ENCODE measurements at regions not wholly inside any gene's neighbourhood (a gene's known extent, or its start where the extent isn't known, plus 50 kb on each side); places are given as distances from the start of the nearest gene placed in this dataset.

- no peak for DNase-seq (ENCODE audit: low spot score)
Observed at GRCh38 chr7:155216475-155217272, 81.0 kb upstream of the INSIG1 start.

GRCh38 chr7:155217634-155218033 lies 80.0 kb upstream of the INSIG1 start:
- no peak for DNase-seq (ENCODE audit: low spot score)

- no peak for DNase-seq (ENCODE audit: low spot score)
Observed at GRCh38 chr7:155218276-155219153, 79.2 kb upstream of the INSIG1 start.

- no peak for DNase-seq (ENCODE audit: low spot score)
Observed at GRCh38 chr7:155219154-155219531, 78.5 kb upstream of the INSIG1 start.

GRCh38 chr7:155219947-155220769 lies 77.5 kb upstream of the INSIG1 start:
- no peak for DNase-seq (ENCODE audit: low spot score)

- no peak for DNase-seq (ENCODE audit: low spot score)
Observed at GRCh38 chr7:155220903-155221302, 76.8 kb upstream of the INSIG1 start.

GRCh38 chr7:155221547-155221946 lies 76.1 kb upstream of the INSIG1 start:
- no peak for DNase-seq (ENCODE audit: low spot score)

GRCh38 chr7:155222061-155222460 lies 75.6 kb upstream of the INSIG1 start:
- no peak for DNase-seq (ENCODE audit: low spot score)

GRCh38 chr7:155222573-155222972 lies 75.1 kb upstream of the INSIG1 start:
- no peak for DNase-seq (ENCODE audit: low spot score)

- no peak for DNase-seq (ENCODE audit: low spot score)
Observed at GRCh38 chr7:155223021-155223420, 74.7 kb upstream of the INSIG1 start.

GRCh38 chr7:155223503-155223902 lies 74.2 kb upstream of the INSIG1 start:
- no peak for DNase-seq (ENCODE audit: low spot score)

- DNase-seq (ENCODE audit: low spot score), result no peak
Observed at GRCh38 chr7:155224116-155224811, 73.4 kb upstream of the INSIG1 start.

- no peak for DNase-seq (ENCODE audit: low spot score)
Observed at GRCh38 chr7:155225095-155225494, 72.6 kb upstream of the INSIG1 start.

GRCh38 chr7:155225516-155225915 lies 72.2 kb upstream of the INSIG1 start:
- no peak for DNase-seq (ENCODE audit: low spot score)

GRCh38 chr7:155226261-155227003 lies 71.2 kb upstream of the INSIG1 start:
- no peak for DNase-seq (ENCODE audit: low spot score)

- no peak for DNase-seq (ENCODE audit: low spot score)
Observed at GRCh38 chr7:155227004-155227787, 70.5 kb upstream of the INSIG1 start.

- no peak for DNase-seq (ENCODE audit: low spot score)
Observed at GRCh38 chr7:155227788-155228458, 69.8 kb upstream of the INSIG1 start.

- no peak for DNase-seq (ENCODE audit: low spot score)
Observed at GRCh38 chr7:155228459-155228845, 69.2 kb upstream of the INSIG1 start.

- no peak for DNase-seq (ENCODE audit: low spot score)
Observed at GRCh38 chr7:155228894-155229293, 68.8 kb upstream of the INSIG1 start.

Measured in hematopoietic multipotent progenitor cell treated with erythropoietin and hydrocortisone succinate and interleukin-3 and kit ligand, for 15 days (in vitro differentiated cells).